ENCODE measurements at regions not wholly inside any gene's neighbourhood (a gene's known extent, or its start where the extent isn't known, plus 50 kb on each side); places are given as distances from the start of the nearest gene placed in this dataset.

DNA sequence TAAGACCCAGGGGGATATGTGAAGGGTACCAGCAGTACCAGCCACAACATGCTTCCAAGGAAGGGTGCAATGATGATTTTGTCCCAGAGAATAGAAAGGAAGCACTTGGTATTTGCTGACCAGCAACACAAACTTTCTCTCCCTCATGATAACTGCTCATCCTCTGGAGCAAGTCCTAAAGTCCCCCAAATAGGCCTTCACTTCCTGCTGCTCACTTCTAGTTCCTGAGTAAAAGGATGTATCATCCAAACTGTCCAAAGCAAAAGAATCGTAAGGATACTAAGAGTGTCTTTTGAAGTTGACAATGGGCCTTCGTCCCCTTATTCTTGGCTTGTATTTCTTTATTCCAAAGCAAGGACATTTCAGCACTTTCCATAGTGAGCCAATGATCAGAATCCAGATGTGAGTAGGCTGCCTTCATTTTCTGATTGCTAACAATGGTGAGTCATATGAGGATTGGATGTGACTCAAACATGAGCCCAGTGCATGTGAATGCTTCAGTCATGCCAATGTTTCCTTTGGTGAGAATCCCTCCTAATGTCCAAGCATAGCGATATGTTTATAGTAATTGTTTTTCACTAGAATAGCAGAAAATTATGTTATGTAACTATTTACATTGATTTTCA, 243.4 kb upstream of the POU2AF2 start:
- TF ChIP-seq, protein P1, sequence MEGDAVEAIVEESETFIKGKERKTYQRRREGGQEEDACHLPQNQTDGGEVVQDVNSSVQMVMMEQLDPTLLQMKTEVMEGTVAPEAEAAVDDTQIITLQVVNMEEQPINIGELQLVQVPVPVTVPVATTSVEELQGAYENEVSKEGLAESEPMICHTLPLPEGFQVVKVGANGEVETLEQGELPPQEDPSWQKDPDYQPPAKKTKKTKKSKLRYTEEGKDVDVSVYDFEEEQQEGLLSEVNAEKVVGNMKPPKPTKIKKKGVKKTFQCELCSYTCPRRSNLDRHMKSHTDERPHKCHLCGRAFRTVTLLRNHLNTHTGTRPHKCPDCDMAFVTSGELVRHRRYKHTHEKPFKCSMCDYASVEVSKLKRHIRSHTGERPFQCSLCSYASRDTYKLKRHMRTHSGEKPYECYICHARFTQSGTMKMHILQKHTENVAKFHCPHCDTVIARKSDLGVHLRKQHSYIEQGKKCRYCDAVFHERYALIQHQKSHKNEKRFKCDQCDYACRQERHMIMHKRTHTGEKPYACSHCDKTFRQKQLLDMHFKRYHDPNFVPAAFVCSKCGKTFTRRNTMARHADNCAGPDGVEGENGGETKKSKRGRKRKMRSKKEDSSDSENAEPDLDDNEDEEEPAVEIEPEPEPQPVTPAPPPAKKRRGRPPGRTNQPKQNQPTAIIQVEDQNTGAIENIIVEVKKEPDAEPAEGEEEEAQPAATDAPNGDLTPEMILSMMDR (IDR thresholded peaks at IDR 0.05), result no peak
- no peak for TF ChIP-seq POLR2A (IDR thresholded peaks at IDR 0.05)

All from uterus (tissue), 2 donors.